Skin of body (tissue), 1 donor: ENCODE measurements at regions not wholly inside any gene's neighbourhood (a gene's known extent, or its start where the extent isn't known, plus 50 kb on each side); places are given as distances from the start of the nearest gene placed in this dataset.

Experiments
- DNase-seq: peaks from one replicate; lab custom pipeline; 2025; lab: John Stamatoyannopoulos, UW

DNA sequence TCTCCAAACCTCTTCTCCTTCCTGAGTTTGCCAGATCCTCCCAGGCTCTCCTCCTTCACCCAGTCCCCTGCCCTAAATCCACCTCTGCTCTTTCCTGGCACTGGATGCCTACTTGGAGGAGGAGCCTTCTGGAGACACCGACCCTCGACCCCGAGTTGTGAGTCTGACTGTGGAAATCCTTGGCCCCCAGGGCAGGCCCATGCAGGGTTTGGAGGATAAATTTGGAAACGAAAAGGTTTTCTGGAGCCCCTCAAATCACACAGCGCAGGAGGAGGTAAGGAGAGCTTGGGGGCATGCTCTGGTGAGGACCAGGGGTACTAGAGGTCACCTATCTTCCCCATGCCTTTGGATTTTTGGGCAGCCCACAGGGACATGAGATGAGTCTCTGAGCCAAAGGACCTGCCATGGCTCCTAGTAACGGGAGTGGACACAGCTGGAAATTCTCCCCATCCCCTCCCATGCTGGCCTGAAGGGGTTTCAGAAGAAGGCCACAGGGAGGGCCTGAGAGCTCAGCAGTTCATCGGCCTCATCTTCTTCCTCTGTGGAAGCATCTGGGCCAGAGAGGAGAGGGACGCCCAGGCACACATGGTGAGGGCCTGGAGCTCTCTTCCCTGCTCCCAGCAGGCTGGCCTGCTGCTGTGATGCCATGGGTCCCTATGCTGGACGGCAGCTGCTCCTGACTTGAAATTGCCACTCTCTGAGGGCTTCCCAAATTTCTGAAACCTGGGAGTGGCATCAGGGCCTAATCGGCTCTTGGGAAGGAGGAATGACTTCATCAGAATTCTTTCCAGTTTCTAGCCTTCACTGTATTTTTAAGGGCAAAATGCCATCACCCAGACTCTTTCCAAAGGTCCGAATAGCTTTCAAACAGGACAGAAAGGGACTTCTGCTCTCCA, 68.6 kb upstream of the ITGA11 start:
- DNase-seq: no peak

DNA sequence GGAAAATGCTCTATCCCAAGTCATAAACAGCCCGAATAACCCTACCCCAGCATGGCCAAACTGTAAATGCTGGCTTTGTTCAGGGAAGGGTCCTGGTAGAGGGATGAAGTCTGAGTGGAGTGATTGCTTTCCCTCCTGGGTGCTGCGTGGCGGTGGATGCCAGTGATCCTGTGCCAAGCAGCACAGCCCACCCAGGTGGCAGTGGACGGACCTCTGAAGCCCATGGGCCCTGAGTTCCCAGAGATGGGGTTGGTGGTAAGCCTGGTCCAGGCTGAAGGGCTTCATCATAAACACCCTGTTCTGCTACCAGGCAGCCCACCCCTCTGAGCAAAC, 69.3 kb upstream of the ITGA11 start:
- no peak for DNase-seq

DNA sequence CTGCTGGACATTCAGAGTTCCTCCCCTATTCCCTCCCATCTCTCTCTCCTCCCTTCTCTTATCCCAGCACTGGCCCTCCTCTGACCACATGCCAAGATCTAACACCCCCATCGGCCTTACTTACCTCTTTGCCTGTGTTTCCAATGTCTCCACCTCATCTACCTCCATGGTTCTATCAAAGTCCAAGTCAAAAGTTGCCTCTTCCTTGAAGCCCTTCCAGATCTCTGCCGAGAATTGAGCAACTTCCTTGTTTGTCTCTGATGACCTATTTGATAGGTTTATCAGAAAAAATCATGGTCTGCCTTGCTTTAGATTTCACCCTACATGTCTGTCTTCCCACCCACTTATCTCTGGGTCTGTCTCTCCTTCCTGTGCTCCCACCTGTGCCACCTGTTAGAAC, 69.7 kb upstream of the ITGA11 start:
- no peak for DNase-seq

DNA sequence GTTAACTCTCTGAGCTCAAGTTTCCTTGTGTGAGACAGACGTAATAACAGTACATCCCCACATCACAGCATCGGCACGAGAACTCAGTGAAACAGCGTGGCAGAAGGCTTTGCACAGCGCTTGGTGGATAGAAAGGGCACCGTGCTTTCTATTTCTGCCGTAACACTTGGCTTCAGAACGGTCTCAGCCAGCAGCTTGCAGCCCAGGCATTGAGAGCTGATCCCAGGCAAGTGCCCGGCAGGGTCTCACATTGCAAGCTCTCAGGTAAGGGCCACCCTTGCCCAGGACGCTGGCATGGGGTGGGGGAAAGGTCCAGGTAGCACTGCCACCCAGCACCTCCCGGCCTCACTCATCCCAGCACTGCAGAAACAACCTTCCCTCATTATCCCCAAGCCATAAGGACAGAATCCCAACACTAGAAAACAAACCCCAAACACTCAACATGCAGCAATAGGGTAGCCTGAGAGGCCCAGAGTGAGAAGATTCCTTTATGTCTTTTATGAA, 70.5 kb upstream of the ITGA11 start:
- DNase-seq: no peak

DNA sequence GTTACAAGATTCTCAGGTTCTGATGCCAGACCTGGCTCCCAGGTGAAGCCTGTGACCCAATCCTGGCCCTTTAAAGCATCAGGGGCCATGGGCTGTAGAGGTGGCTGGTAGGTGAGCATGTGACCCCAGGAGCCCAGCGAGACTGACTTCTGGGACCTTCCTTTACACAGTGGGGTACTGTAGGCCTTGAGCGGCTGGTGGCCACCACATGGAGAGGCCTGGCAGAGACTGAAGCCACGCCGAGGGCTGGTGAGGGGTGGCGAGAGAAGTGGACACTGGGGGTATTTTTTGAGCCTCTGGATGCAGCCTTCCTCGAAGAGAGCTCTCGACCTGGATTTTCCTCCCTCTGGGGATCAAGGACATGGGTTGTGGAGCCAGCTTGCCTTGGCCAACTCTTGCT, 71.2 kb upstream of the ITGA11 start:
- DNase-seq: no peak

DNA sequence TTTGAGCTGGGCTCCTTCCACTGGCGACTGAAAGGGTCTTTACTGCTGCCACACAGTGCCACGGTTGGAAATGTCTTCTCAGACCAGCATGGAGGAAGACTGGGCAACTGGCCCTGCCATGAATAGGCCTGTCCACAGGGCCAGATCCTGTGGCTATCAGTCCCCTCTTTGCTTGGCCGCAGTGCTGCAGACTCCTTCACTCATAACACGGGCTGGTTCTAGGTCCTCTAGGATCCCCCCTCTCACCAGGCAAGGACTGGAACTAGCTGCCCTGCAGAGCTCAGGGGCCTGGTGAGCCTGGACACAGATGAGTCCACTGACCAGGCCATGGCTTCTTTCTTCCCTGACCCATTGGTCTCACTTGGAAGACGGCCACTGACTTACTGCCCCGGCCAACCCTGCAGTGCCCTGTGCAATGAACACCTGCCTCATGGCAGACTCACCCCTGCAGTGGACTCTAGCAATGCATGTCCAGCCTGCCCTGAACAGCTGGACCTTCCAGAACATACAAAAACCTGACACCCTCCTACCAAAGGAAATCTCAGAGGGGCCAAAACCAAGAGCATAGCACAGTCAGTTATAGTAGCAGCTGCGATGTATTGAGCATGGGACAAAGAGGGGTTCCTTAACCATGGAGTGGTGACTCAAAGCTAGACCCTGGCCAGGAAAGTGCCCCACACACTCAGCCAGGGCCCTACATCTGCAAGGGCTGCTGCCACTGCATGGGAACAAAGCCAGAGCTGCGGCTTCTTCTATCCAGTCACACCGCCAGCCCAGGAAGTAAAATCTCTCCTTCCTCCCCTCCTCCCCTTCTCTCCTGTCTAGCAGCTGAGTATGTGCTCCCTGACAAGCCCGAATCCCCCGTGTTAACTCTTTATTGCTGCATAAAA, 72.1 kb upstream of the ITGA11 start:
- DNase-seq: no peak

DNA sequence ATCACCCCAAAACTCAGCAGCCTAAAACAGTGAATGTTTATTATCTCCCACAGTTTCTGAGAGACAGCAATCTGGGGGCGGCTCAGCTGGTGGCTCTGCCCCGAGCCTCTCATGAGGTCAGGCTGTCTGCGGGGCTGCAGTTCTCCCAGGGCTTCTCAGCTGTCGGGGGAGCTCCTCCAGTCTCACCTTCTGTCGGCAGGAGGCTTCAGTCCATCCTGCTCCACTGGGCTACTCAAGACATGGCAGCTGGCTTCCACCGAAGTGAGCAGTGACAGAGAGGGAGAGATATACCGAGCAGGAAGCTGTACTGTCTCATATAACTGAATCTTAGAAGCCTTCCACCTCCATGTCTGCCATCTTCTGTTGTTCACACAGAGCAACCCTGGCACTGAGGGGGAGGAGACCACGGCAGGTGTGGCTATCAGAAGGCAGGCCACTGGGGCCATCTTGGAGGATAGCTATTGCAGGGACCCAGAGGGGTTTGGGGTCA, 72.8 kb upstream of the ITGA11 start:
- DNase-seq: no peak

DNA sequence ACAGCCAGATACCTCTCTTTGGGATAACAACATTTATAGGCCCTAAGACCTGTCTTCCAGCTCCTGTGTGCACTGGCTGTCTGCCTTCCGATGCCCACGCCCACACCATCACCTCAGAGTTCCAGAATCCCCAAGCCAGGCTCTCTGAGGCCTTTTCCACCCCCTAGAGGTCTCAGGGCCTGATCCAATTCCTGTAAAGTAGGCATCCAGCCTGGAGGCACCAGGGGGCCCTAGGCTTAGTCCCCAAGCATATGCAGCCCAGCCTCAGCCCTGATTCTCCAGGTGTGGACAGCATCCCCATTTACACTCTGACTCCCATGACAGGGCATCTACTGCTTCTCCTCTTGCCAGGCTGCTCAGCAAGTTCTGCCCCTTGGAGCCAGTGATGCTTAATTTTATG, 72.7 kb upstream of the CORO2B start:
- DNase-seq: no peak

DNA sequence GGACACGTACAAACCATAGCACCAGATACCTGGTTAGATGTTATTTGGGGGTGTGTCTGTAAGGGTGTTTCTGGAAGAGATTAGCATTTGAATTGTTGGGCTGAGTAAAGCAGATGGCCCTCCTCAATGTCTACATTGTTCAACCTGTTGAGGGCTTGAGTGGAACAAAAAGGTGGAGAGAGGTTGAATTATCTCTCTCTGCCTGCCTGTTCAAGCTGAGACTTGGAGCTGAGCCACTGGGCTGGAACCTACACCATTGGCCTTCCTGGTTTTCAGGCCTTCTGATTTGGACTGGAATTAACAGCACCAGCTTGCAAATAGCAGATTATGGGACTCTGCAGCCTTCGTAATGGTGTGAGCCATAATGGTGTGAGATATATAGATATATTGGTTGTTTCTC, 71.3 kb upstream of the CORO2B start:
- DNase-seq: no peak

DNA sequence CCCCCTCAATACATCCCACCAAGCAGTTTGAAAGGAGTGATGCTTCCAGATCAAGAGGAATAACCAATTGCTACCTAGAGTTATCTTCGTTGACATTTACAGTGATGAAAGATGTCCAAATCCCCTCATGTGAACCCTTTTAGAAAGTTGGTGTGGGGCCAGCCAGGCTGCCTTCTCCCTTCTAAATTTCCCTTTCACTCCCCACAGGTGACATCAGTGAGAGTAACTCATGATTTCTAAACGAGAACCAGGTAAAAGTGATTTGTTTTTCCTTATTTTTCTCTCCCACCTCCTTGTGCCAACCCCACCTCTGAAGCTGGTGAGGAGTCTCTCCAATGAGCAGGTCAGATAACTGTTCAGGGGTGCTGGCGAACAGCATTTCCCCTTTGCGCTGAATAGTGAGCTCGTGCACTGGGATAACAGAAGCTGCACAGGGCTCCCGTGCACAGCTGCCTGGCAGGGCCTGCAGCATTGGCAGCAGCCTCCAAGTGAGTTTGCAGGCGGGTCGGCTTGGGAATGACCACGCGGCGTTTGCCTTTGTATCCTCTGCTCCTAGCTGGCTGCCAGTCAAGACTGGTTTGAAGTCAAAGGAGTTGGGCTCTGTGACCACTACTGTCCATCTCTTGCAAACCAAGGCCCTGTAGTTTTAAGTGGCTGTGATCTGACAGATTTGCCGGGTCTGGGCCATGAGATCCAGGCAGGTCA, 70.2 kb upstream of the CORO2B start:
- DNase-seq: no peak

DNA sequence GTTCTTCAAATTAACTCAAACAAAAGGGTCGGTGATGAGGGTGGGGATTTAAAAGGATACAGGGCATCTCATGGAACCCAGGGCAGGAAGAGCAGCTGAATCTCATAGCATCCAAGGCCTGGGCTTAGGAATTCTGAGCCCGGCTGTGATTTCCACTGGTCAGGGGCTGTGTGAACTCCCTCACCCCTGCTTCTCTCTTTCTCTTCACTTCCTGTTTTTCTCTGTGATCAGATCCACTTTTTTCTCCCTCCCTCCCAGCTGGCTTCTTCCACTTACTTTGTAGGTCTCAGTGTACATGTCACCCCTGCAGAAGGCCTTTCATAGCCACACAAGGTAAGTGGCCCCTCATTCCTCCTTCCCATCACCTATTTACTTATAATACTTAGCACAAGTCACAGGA, 68.2 kb upstream of the CORO2B start:
- DNase-seq: no peak

DNA sequence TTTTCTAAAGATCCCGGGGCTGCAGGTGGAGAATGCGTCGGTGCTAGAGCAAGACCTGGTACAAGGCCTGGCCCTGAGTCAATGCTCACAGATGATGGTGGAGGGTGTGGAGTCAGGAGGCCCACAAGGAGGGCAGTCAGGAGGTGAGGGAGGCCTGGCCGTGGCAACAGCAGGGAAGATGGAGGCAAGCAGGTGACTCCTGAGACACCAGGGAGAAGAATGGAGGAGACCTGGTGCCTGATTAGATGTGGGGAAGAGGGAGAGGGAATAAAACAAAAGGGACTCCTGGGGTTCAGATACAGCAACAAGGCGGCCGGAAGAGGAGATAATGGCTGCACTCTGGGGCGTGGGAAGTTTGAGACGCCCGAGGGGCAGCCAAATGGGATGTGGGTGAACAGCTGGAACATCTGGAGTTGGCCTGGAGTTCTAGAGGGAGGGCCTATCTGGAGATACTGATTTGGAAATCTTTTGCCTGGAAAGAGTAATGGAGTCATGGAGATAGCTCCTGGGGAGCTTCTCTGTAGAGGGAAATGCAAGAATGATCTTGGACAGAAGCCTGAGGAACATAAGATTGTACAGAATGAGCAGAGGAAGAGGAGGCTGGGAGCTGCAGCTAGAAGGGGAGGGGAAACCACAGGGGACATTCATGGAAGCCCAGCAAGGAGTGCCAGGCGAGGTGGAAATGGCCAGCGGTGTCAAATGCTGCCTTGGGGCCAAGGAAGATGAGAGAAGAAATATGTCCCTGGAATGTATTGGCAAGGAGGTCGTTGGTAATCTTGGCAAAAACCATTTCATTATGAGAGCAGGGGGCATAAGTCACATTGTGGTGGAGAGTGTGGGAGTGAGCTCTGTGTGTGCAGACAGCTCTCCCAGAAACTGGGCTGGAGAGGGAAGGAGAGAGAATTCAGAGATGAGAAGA, 67.5 kb upstream of the CORO2B start:
- peak; percentile 42 for DNase-seq

DNA sequence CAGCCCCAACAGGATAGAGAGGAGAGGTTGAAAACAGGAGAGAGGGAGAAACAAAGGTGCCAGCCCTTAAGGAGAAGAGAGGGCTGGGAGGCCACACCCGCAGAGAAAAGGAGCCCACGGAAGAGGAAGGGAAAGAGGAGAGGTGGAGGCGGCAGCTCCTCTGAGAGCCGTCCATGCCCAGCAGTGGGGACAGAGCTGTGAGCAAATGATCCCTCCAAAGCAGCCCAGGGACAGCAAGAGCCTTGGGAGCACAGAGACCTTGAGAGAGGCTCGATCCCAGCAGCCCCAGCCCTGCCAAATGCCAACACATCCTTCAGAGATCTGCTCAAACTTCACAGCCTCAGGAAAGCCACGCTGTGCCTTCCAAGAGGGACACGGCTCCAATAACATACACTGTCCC, 66.7 kb upstream of the CORO2B start:
- no peak for DNase-seq

DNA sequence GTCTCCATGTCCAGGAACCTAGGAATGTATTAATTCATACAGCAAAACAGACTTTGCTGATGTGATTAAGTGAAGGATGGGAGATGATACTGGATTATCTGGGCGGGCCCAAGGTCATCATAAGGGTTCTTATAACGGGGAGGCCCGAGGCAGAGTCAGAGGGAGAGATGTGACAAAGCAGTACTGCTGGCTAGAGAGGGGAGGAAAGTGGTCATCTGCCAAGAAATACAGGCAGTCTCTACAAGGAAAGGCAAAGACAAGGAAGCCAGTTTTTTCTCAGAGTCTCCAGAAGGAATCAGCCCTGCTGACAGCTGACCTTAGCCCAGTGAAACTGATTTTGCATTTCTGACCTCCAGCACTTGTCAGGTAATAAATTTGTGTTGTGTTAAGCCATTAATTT, 66.2 kb upstream of the CORO2B start:
- DNase-seq: no peak

DNA sequence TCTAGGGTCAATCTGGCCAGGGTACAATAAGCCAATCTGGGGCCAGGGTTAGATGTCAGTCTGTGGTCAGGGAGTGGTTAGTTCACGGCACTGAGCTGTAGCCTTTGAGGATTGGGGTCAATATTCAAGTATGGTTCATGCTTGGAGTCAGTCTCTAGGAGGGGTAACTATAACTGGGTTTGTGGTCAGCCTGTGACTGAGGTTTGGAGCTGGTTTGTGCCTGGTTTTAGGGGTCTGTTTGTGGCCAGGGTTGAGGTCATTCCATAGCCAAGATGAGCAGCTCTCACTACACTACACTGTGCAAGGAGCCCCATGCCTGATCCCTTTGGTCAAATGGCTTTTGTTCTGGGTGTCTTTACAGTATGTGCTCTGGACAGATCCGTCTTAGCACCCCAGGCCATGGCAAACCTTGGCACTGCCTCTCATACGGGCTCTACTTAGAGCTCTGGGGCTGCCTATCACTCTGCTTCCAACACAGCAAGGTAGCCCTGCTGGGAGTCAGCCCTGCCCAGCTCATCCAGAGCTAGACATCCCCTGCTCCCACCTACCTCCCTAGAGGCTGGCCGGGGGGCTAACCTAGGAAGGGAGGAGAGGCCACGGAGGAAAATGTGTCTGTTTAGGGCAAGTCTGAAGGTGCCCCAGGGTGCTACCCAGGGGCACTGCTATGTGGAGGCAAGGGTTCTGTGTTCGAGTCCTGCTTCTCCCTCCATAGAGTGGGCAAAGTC, 63.3 kb upstream of the CORO2B start:
- no peak for DNase-seq

DNA sequence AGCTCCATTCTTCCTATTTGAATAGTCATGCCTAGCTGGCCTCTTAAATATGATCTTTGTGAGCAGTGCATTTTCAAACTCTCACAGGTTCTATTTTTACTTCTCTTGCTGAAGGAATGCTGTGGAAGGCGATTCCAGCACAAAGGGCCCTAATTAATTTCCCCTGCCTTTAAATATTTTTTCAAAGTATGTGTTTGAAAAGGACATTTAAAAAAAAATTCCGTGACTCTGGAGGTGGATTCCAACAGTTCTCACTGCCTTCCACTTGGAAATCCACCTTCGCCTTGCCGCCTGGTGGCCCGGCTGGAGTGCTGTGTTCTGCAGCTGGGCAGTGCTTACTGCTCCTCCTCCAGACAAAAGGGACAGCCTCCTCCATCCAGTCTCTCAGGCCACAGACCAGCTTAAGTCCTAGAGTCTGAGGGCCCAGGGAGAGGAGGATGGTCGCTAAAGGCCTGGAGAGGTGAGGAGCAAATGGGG, 61.5 kb upstream of the CORO2B start:
- no peak for DNase-seq

DNA sequence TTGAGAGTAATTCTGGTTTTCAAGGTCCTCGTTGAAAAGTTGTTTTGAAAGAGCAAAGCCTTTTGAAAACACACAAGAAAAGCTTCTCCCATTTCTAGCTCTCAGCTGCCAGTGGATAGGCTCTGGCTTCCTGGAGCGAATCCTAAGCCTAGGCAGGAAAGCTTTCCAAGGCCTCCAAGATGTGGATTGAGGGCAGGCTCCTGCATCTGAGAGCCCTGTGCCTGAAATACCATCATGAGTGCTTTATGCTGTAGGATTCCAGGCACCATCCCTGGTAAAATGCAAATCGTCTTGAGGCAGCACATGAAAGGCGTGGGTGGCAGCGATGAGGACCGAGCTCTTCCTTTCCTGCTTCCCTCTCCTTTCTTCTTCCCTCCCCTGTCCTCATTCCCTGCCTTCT, 60.7 kb upstream of the CORO2B start:
- DNase-seq: no peak

DNA sequence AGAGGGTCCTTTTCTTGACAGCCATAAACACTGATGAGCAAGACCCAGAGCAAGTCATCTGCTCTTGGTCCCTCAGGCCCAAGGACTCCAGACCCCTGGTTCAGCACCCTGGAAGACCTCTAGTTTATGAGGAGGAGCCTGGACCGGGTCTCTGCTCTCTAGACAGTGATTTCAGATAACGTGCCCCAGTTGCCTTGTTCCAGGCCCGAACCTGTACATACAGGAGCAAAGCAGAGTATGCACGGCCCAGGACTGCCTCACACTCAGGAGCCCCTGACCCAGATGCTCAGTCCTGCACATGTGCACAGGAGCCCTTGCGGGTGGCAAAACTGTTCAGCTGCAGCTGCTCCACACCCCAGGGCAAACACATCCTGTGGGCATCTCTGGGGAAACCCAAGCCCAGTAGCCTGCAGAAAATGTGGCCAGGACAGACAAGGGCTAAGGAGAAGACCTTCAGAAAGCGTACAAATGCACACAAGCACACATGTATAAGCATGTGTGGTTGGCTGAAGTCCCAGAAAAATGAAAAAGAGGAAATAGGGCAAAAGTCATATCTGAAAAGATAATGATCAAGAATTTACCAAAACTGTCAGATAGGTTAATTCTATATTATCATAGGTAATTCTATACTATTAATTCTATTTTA, 59.9 kb upstream of the CORO2B start:
- DNase-seq: no peak
